Activated CD4-positive, alpha-beta T cell treated with anti-CD3 and anti-CD28 coated beads, Interleukin-2, amount 50 U/mL, for 24 hours (primary cell): ENCODE measurements at regions not wholly inside any gene's neighbourhood (a gene's known extent, or its start where the extent isn't known, plus 50 kb on each side); places are given as distances from the start of the nearest gene placed in this dataset.
"Not testable (repeated sequence)": the region's sequence is repeated elsewhere in the genome, so short reads cannot be mapped to it uniquely, and the experiment has no call there.

Experiments
- DNase-seq, 2 donors: peaks; one replicate each; pipeline ENCODE4 v3.0.0-alpha.2; 2020; ENCODE audit warnings: low read depth in 1 of 2, low spot score in 1 of 2

DNA sequence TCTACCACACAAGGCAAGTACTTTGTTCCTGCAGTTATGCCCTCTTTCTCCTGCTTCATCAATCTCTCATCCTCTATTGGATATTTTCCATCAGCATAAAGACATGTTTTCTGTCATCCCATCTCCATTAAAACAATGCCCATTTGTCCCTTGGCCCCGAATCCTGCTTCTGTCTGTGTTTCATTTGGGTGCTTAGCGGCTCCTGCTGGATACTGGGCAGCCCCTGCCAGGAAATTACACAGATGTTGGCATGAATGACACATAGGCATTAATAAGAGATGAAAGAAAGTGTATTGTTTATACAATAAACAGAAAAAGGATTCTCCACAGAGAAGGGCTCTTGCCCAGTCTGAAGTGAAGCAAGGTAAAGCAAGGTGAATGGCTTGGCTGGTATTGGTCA is 765.3 kb downstream of the REEP3 start:
- DNase-seq, result no peak

DNA sequence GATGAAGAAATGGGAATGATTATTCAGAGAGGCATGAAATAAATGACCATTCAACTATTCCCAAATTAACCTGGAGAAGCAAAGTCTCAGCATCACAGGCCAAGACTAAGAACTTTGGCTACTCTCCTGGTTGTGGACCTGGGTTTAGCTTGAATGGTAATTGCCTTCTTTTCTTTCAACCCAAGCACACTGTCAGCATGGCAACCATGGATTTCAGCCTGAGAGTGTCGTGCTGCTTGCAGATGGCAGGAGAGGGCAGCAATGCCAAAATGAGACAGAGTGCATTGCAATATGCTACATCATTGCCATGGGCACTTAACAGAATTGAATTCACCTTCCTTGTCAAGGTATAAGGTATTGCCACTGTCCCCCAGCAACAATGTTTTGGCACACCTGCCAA is 767.2 kb downstream of the REEP3 start:
- DNase-seq, result no peak

GRCh38 chr10:64303566-64303965 is 782.4 kb downstream of the REEP3 start:
- DNase-seq, result no peak

- no peak for DNase-seq
These were observed 785.6 kb downstream of the REEP3 start for GRCh38 chr10:64306729-64307327.

- DNase-seq, result no peak
These were observed 791.7 kb downstream of the REEP3 start for GRCh38 chr10:64312876-64313275.

- DNase-seq, result no peak
These were observed 792.8 kb downstream of the REEP3 start for GRCh38 chr10:64313967-64314366.

- no peak for DNase-seq
These were observed 795.2 kb downstream of the REEP3 start for GRCh38 chr10:64316416-64316815.

DNA sequence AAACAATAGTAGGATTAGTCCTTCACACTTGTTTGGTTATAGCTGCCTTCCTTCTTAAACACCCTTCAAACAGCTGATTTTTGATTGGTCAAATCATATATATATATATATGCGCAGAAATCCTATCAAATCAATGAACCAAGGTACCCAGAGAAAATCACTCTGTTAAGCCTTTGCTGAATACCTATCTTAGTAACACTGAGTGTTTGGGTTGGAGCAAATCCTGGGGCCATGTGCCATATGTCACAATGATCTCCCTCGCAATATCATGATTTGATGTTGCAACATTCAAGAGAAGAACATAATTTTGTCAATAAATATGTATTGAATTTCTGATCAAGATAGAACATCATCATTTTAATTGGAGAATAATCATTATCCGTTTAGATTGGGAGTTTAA is 795.6 kb downstream of the REEP3 start:
- no peak for DNase-seq

- no peak for DNase-seq
These were observed 799.2 kb downstream of the REEP3 start for GRCh38 chr10:64320448-64320847.

- DNase-seq, result no peak
These were observed 808.3 kb downstream of the REEP3 start for GRCh38 chr10:64329510-64329909.

GRCh38 chr10:64332551-64332950 is 811.4 kb downstream of the REEP3 start:
- DNase-seq, result no peak

GRCh38 chr10:64334084-64334483 is 812.9 kb downstream of the REEP3 start:
- no peak for DNase-seq

- DNase-seq, result no peak
These were observed 823.0 kb downstream of the REEP3 start for GRCh38 chr10:64344211-64344610.

GRCh38 chr10:64345856-64346255 is 824.7 kb downstream of the REEP3 start:
- DNase-seq, result no peak

GRCh38 chr10:64346389-64346788 is 825.2 kb downstream of the REEP3 start:
- DNase-seq, result no peak

- no peak for DNase-seq
These were observed 829.5 kb downstream of the REEP3 start for GRCh38 chr10:64350665-64351064.

GRCh38 chr10:64358907-64359306 is 837.7 kb downstream of the REEP3 start:
- DNase-seq, result no peak

DNA sequence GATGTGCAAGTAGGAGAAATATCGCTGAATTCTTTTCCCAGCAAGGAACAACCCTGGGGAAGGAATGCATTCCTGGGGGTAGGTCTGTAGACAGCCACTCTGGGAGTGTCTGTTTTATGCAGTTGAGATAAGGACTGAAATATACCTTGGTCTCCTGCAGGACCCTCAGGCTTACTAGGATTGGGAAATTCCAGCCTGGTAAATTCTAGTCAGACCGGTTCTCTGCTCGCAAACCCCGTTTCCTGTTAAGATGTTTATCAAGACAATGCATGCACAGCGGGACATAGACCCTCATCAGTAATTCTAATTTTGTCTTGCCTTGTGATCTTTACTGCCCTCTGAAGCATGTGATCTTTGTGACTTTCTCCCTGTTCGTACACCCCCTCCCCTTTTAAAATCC is 839.0 kb downstream of the REEP3 start:
- not testable (repeated sequence) for DNase-seq

DNA sequence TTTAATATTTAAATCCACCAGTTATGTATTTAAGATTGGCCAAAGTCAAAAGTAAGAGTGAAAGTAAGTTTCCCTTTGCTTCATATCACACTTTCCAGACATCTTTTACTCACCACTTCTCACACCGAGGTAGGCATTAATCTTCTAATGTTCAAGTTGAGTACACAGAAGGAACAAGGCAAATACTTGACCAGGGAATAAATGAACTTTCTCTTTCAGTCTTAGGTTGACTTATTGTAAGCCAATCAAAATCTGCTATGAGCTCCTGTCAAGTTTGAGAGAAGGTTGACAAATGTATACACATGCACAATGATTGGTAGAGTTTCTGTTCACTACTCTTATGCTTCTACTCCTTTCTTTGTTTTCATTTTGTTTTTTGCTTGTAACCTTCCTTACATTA is 842.5 kb downstream of the REEP3 start:
- no peak for DNase-seq

DNA sequence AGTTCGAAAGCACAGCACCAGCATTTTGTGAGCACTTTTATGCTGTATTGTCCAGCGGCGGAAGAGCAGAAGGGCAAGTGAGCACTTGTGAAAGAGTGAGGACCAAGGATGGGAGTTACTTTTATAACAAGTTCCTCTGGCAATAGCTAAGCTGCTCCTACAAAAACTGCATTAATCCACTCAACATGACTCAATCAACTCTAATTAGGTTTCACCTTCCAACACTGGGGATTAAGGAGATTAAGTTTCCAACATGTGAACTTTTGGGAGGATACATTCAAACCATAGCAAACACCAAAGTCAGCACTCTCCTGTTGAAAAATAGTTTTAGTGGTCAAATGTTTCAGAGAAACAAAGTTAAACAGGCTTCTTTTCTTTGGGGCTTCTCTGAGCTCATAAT is 844.5 kb downstream of the REEP3 start:
- no peak for DNase-seq

DNA sequence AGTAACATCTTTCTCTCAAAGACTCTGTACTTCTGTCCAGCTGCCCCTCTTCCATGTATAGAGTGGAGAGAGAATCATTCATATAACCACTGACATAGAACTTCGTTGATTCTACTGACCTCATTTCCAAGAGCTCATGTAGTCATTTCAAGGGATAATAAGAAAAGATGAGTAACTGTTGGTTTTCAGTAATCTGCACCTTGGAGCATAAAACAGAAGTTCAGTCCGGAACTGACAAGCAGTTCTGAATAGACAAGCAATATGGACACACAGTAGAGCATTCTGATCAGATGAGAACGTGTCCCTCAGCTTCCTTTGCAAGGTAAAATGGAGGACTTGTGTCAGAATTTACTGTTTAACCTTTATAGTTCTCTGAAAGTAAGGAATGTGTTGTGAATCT is 847.1 kb downstream of the REEP3 start:
- DNase-seq, result no peak

GRCh38 chr10:64369885-64370773 is 848.9 kb downstream of the REEP3 start:
- DNase-seq, result no peak

GRCh38 chr10:64374346-64374745 is 853.1 kb downstream of the REEP3 start:
- no peak for DNase-seq
